ENCODE measurements at regions not wholly inside any gene's neighbourhood (a gene's known extent, or its start where the extent isn't known, plus 50 kb on each side); places are given as distances from the start of the nearest gene placed in this dataset.
A peak's percentile ranks its signal among the peaks of the same experiment; 100 is the strongest.

DNA sequence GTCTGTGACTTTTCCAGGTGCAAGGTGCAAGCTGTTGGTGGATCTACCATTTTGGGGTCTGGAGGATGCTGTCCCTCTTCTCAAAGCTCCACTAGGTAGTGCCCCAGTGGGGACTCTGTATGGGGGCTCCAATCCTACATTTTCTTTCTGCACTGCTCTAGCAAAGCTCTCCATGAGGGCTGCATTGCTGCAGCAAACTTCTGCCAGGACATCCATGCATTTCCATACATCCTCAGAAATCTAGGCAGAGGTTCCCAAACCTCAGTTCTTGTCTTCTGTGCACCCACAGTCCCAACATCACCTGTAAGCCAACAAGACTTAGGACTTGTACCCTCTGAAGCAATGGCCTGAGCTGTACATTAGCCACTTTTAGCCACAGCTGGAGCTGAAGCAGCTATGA is 694.5 kb upstream of the BCHE start:
- Histone ChIP-seq H3K36me3 (ENCODE audit: control insufficient read depth, insufficient read depth, low read length) (no peaks in the 10 kb centered on the region), H3K4me3 (no peak overlapping the region), H3K9me1 (ENCODE audit: control insufficient read depth, insufficient read depth, low read length) (no peaks in the 10 kb centered on the region), H2AFZ (ENCODE audit: low read depth, low read length) (no peak overlapping the region), H3K4me2 (ENCODE audit: insufficient read depth, low read length) (no peak overlapping the region), H3K4me1 (replicated peaks in 1 of 2; ENCODE audit: control insufficient read depth in 2 of 2, insufficient read depth in 2 of 2, low read length in 2 of 2) (no peaks in the 10 kb centered on the region), H3K79me2 (ENCODE audit: control insufficient read depth, insufficient read depth, low read length) (no peaks in the 10 kb centered on the region), H4K20me1 (replicated peaks; ENCODE audit: control insufficient read depth, insufficient read depth, low read length) (no peaks in the 10 kb centered on the region), H3K9ac (ENCODE audit: insufficient read depth in 1 of 2, low read depth in 2 of 2, low read length in 2 of 2) (no peak overlapping the region), H3K9me3 (replicated peaks; ENCODE audit: control insufficient read depth, insufficient read depth, low read depth, low read length) (no peaks in the 10 kb centered on the region), H3K27me3 (ENCODE audit: control insufficient read depth in 2 of 2, insufficient read depth in 2 of 2, low read length in 2 of 2) (no peaks in the 10 kb centered on the region), H3K27ac (ENCODE audit: extremely low read depth, low read depth, low read length) (no peak overlapping the region)
- CTCF ChIA-PET (ENCODE audit: low intra/inter-chr PET ratio), result no interaction called here
- POLR2A ChIA-PET, result no interaction called here
- in situ Hi-C loops (cut with MboI), result no loop called here
- DNase-seq (ENCODE audit: extremely low read depth in 1 of 4, low spot score in 3 of 4) (peak in 1 of 4 experiments; percentile 1), FAIRE-seq (no peak), ATAC-seq (no peak)
- intact Hi-C loops (cut with micrococcal nuclease), result no loop called here
- no TSS peak for BruUV-seq (replicated peaks)
- TF ChIP-seq VEZF1 (CRISPR knock-in tag; IDR thresholded peaks at IDR 0.05) (no peak), TCF15 (CRISPR knock-in tag; IDR thresholded peaks at IDR 0.05) (no peak), DMBX1 (CRISPR knock-in tag; IDR thresholded peaks at IDR 0.05; ENCODE audit: borderline replicate concordance) (no peak), SREBF1 (IDR thresholded peaks at IDR 0.05; ENCODE audit: borderline replicate concordance, low read depth, low read length) (no peak), TFAM (CRISPR knock-in tag; conservative IDR thresholded peaks at IDR 0.05) (no peak), ZBTB9 (CRISPR knock-in tag; IDR thresholded peaks at IDR 0.05) (no peak), CREM (IDR thresholded peaks at IDR 0.05; ENCODE audit: low read depth) (no peak), ZZZ3 (IDR thresholded peaks at IDR 0.05) (no peak), ZNF512 (tag; IDR thresholded peaks at IDR 0.05) (no peak), BRF1 (IDR thresholded peaks at IDR 0.05; ENCODE audit: borderline replicate concordance, extremely low read depth, insufficient read length) (no peak)
- TF ChIP-seq, protein P1, sequence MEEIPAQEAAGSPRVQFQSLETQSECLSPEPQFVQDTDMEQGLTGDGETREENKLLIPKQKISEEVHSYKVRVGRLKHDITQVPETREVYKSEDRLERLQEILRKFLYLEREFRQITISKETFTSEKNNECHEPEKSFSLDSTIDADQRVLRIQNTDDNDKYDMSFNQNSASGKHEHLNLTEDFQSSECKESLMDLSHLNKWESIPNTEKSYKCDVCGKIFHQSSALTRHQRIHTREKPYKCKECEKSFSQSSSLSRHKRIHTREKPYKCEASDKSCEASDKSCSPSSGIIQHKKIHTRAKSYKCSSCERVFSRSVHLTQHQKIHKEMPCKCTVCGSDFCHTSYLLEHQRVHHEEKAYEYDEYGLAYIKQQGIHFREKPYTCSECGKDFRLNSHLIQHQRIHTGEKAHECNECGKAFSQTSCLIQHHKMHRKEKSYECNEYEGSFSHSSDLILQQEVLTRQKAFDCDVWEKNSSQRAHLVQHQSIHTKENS (CRISPR knock-in tag; IDR thresholded peaks at IDR 0.05), result no peak
- TF ChIP-seq, protein P2, sequence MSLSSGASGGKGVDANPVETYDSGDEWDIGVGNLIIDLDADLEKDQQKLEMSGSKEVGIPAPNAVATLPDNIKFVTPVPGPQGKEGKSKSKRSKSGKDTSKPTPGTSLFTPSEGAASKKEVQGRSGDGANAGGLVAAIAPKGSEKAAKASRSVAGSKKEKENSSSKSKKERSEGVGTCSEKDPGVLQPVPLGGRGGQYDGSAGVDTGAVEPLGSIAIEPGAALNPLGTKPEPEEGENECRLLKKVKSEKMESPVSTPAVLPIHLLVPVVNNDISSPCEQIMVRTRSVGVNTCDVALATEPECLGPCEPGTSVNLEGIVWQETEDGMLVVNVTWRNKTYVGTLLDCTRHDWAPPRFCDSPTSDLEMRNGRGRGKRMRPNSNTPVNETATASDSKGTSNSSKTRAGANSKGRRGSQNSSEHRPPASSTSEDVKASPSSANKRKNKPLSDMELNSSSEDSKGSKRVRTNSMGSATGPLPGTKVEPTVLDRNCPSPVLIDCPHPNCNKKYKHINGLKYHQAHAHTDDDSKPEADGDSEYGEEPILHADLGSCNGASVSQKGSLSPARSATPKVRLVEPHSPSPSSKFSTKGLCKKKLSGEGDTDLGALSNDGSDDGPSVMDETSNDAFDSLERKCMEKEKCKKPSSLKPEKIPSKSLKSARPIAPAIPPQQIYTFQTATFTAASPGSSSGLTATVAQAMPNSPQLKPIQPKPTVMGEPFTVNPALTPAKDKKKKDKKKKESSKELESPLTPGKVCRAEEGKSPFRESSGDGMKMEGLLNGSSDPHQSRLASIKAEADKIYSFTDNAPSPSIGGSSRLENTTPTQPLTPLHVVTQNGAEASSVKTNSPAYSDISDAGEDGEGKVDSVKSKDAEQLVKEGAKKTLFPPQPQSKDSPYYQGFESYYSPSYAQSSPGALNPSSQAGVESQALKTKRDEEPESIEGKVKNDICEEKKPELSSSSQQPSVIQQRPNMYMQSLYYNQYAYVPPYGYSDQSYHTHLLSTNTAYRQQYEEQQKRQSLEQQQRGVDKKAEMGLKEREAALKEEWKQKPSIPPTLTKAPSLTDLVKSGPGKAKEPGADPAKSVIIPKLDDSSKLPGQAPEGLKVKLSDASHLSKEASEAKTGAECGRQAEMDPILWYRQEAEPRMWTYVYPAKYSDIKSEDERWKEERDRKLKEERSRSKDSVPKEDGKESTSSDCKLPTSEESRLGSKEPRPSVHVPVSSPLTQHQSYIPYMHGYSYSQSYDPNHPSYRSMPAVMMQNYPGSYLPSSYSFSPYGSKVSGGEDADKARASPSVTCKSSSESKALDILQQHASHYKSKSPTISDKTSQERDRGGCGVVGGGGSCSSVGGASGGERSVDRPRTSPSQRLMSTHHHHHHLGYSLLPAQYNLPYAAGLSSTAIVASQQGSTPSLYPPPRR (CRISPR knock-in tag; IDR thresholded peaks at IDR 0.05; ENCODE audit: borderline replicate concordance), result no peak

Data from K562 (cell line).